HepG2 (cell line): ENCODE measurements at regions not wholly inside any gene's neighbourhood (a gene's known extent, or its start where the extent isn't known, plus 50 kb on each side); places are given as distances from the start of the nearest gene placed in this dataset.

Source experiments
- ATAC-seq: fragments of 200-7000 bp; cut with Tn5 transposase; 3 replicates; pipeline ENCODE4 v1.9.1; 2020; ENCODE audit warnings: mild to moderate bottlenecking, moderate library complexity
- BruUV-seq: library from RNA; stranded (reverse); fragments of 400-500 nt; replicated peaks from 2 replicates; lab custom pipeline; 2021; lab: Mats Ljungman, UMichigan
- CTCF ChIA-PET: fragments of 300-600 bp; formaldehyde crosslinking; extraction: SDS; loops from one replicate; lab custom pipeline; 2021; ENCODE audit warnings: low total read pairs, inconsistent platforms, low intra/inter-chr PET ratio; lab: Yijun Ruan, JAX
- POLR2A ChIA-PET: fragments of 350-600 bp; sonication (Branson Sonifier 250); formaldehyde crosslinking; loops from one replicate; lab custom pipeline; 2020; ENCODE audit warnings: antibody characterized with exemption, inconsistent platforms; lab: Yijun Ruan, JAX
- DNase-seq: peaks from one replicate; pipeline ENCODE4 v3.0.0-alpha.2; 2015; ENCODE audit warnings: low spot score
- FAIRE-seq: peaks from 3 replicates; lab custom pipeline; 2011; peaks lifted over from hg19 to GRCh38; lab: Jason Lieb, UNC
- H2AFZ ChIP-seq: one replicate; pipeline ENCODE4 v1.6.1; 2011; ENCODE audit warnings: low read length, inconsistent platforms
- H3K27ac ChIP-seq: fragments of 300-600 bp; 3 replicates; pipeline ENCODE4 v1.8.0; 2011; ENCODE audit warnings: mixed run types, mild to moderate bottlenecking, mixed read lengths, low read length, inconsistent platforms; ENCODE audit not compliant: insufficient read depth; ENCODE audit errors: extremely low read length
- H3K27me3 ChIP-seq, 2 experiments: fragments of 200-600 bp in 1 of 2; 2 replicates in 1 of 2; 3 replicates in 1 of 2; pipeline versions ENCODE4 v1.6.0 to v1.8.0; 2011; ENCODE audit warnings: low read length in 2 of 2, mild to moderate bottlenecking in 2 of 2, moderate library complexity in 2 of 2, inconsistent platforms in 1 of 2; ENCODE audit not compliant: insufficient read depth in 2 of 2, control insufficient read depth in 1 of 2
- H3K36me3 ChIP-seq, 2 experiments: fragments of 200-600 bp in 1 of 2; replicated peaks in 1 of 2; 2 replicates in 1 of 2; 3 replicates in 1 of 2; pipeline versions ENCODE4 v1.5.1 to v1.8.0; 2011; ENCODE audit warnings: low read length in 2 of 2, inconsistent platforms in 1 of 2; ENCODE audit not compliant: insufficient read depth in 2 of 2, control insufficient read depth in 1 of 2
- H3K4me1 ChIP-seq: 2 replicates; pipeline ENCODE4 v1.5.1; 2012; ENCODE audit warnings: low read length, inconsistent platforms; ENCODE audit not compliant: insufficient read depth
- H3K4me2 ChIP-seq: 2 replicates; pipeline ENCODE4 v1.6.0; 2011; ENCODE audit warnings: low read depth, low read length, inconsistent platforms
- H3K4me3 ChIP-seq, 3 experiments: fragments of 200-600 bp in 1 of 3; sonication (generic), shearing (Covaris generic) in 1 of 3; replicated peaks in 1 of 3; 2 replicates each; pipeline ENCODE4 v1.5.1; 2011 to 2016; ENCODE audit warnings: low read length in 3 of 3, inconsistent platforms in 2 of 3, low read depth in 2 of 3, mild to moderate bottlenecking in 2 of 3, control low read depth in 1 of 3, mixed read lengths in 1 of 3; ENCODE audit not compliant: insufficient read depth in 1 of 3
- H3K79me2 ChIP-seq: one replicate; pipeline ENCODE4 v1.6.1; 2011; ENCODE audit warnings: low read length, inconsistent platforms; ENCODE audit not compliant: insufficient read depth
- H3K9ac ChIP-seq: 2 replicates; pipeline ENCODE4 v1.6.0; 2011; ENCODE audit warnings: mild to moderate bottlenecking, low read depth, low read length, inconsistent platforms; ENCODE audit not compliant: insufficient read depth
- H3K9me3 ChIP-seq: 2 replicates; pipeline ENCODE4 v1.5.1; 2012; ENCODE audit warnings: mild to moderate bottlenecking, low read length
- H4K20me1 ChIP-seq: 2 replicates; pipeline ENCODE4 v1.6.0; 2011; ENCODE audit warnings: inconsistent platforms, mild to moderate bottlenecking, low read length, moderate library complexity; ENCODE audit not compliant: insufficient read depth
- MNT ChIP-seq: fragments of 450-650 bp; IDR thresholded peaks from 2 replicates; pipeline ENCODE4 v1.6.1; 2016
- NR2F1 ChIP-seq, 2 experiments: fragments of 450-650 bp in 1 of 2; formaldehyde crosslinking in 1 of 2; IDR thresholded peaks; 2 replicates each; pipeline versions ENCODE4 v1.5.0 to v1.6.1; 2016 to 2020; ENCODE audit warnings: mild to moderate bottlenecking in 1 of 2, missing compliant biosample characterization in 1 of 2, missing genetic modification reagents in 1 of 2, moderate library complexity in 1 of 2
- ZMYM2 ChIP-seq: sonication (generic); formaldehyde crosslinking; IDR thresholded peaks from 2 replicates; pipeline ENCODE4 v1.8.0; 2022; ENCODE audit warnings: mild to moderate bottlenecking, missing genetic modification reagents
- ZNF225 ChIP-seq: sonication (generic); formaldehyde crosslinking; IDR thresholded peaks from 2 replicates; pipeline ENCODE4 v1.4.0; 2020; ENCODE audit warnings: mild to moderate bottlenecking, missing genetic modification reagents
- WGBS: methylation state at CpG from one replicate; pipeline ENCODE4 v1.1.6; 2017; ENCODE audit warnings: low lambda C conversion rate; 5-methylcytosine and 5-hydroxymethylcytosine counted together
- in situ Hi-C: cut with HindIII; loops from 2 replicates; pipeline ENCODE4 v1.10.0; 2017; ENCODE audit warnings: low pct_unique_long_range_greater_than_20kb; ENCODE audit not compliant: extremely low pct_ligation_motif_present
- intact Hi-C: fragments of 100-400 bp; cut with micrococcal nuclease; formaldehyde crosslinking; loops from one replicate; pipeline ENCODE4 v1.10.0; 2022; ENCODE audit not compliant: unreplicated experiment

- no peak for TF ChIP-seq NR2F1 (CRISPR knock-in tag; IDR thresholded peaks at IDR 0.05)
- no peak for TF ChIP-seq ZMYM2
- no peak overlapping the region for H3K4me3 ChIP-seq
- ATAC-seq (no peak), DNase-seq (no peak), FAIRE-seq (no peak)
- no peak overlapping the region for H2AFZ ChIP-seq
- peaks cover 0 to 1% of the 10 kb centered on the region in 2 experiments; a peak in 1 of 5 replicates for H3K27me3 ChIP-seq
- H3K9me3 ChIP-seq = no peaks in the 10 kb centered on the region
- H3K4me1 ChIP-seq = no peaks in the 10 kb centered on the region
- H3K4me2 ChIP-seq = no peak overlapping the region
- no peak overlapping the region for H3K27ac ChIP-seq
- intact Hi-C loops (no loop called here), in situ Hi-C loops (no loop called here)
- no peaks in the 10 kb centered on the region for H3K36me3 ChIP-seq
- no peak overlapping the region for H3K9ac ChIP-seq
- POLR2A ChIA-PET = no interaction called here
- WGBS = 28% methylated on average over 6 of the region's 6 CpGs
- no peaks in the 10 kb centered on the region for H3K79me2 ChIP-seq
- CTCF ChIA-PET = no interaction called here
- no TSS peak for BruUV-seq
- H4K20me1 ChIP-seq = no peaks in the 10 kb centered on the region
These were observed 80.4 kb upstream of the LRIG1 start for GRCh38 chr3:66581256-66581655.

GRCh38 chr3:66582721-66583423 lies 82.0 kb upstream of the LRIG1 start:
- H3K27ac ChIP-seq = no peak overlapping the region
- no peaks in the 10 kb centered on the region for H3K79me2 ChIP-seq
- no peaks in the 10 kb centered on the region for H4K20me1 ChIP-seq
- DNase-seq (no peak), ATAC-seq (no peak)
- TF ChIP-seq MNT = 0 out of 2 replicates have a peak, but pooled peaks have one; percentile 6
- no peak for TF ChIP-seq ZNF225 (CRISPR knock-in tag)
- TF ChIP-seq, all 625 proteins: peak for 1
- no peak overlapping the region for H3K9ac ChIP-seq
- H3K36me3 ChIP-seq = no peaks in the 10 kb centered on the region
- in situ Hi-C loops = no loop called here
- 67% methylated on average over 18 of the region's 24 CpGs for WGBS
- H3K4me2 ChIP-seq = no peak overlapping the region
- peaks cover 0 to 1% of the 10 kb centered on the region in 2 experiments; a peak in 1 of 5 replicates for H3K27me3 ChIP-seq
- no peaks in the 10 kb centered on the region for H3K4me1 ChIP-seq
- no peak overlapping the region for H2AFZ ChIP-seq
- no peak for FAIRE-seq
- intact Hi-C loops = no loop called here
- H3K9me3 ChIP-seq = no peaks in the 10 kb centered on the region
- POLR2A ChIA-PET = no interaction called here
- CTCF ChIA-PET = no interaction called here
- no peak overlapping the region for H3K4me3 ChIP-seq
- BruUV-seq = no TSS peak
